ENCODE measurements at regions not wholly inside any gene's neighbourhood (a gene's known extent, or its start where the extent isn't known, plus 50 kb on each side); places are given as distances from the start of the nearest gene placed in this dataset.

DNA sequence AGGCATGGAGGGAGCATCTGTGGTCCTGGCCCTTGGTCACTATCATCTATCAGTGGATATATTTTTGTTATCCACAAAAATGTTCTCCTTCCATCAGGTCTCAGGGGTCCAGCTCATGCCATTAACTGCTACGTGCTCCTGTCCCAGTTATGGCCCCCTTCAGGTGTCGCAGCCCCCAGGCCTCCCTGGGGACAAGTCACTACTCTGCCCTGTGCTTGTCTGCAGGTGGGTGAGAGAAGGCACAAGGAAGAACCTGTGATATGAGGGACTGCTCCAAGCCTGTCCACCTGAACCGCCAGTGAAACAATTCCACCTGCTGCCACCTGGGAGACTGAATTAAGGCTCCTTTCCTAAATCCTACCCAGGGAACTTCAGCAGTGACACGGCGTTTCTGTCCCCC, 229.6 kb upstream of the ID2 start:
- ChIA-PET POLR2A (no interaction called here), CTCF (no interaction called here)
- peak in 1 of 2 experiments; percentile 10 for DNase-seq
- no peak for TF ChIP-seq CTCF (IDR thresholded peaks at IDR 0.05; ENCODE audit: insufficient read depth in 1 of 2, low read depth in 1 of 2, low read length in 1 of 2, severe bottlenecking in 1 of 2, unreplicated experiment in 1 of 2)
- Mint-ChIP-seq H3K9me3 (ENCODE audit: unreplicated experiment) (no peaks in the 10 kb centered on the region), H3K4me1 (ENCODE audit: low read depth, unreplicated experiment) (peaks cover 14% of the 10 kb centered on the region), H3K27me3 (ENCODE audit: insufficient read depth, unreplicated experiment) (no peaks in the 10 kb centered on the region), H3K36me3 (ENCODE audit: insufficient read depth, unreplicated experiment) (no peaks in the 10 kb centered on the region), H3K27ac (ENCODE audit: unreplicated experiment) (no peak overlapping the region), H3K4me3 (ENCODE audit: unreplicated experiment) (no peak overlapping the region)
- Histone ChIP-seq H3K9me3 (no peaks in the 10 kb centered on the region), H3K36me3 (ENCODE audit: control insufficient read depth, insufficient read depth, low read length) (no peaks in the 10 kb centered on the region), H3K27me3 (replicated peaks; ENCODE audit: control insufficient read depth, insufficient read depth, low read length) (no peaks in the 10 kb centered on the region), H3K4me1 (peaks cover 8% of the 10 kb centered on the region), H3K4me3 (ENCODE audit: low read depth, low read length) (no peak overlapping the region)
- BruUV-seq (replicated peaks), result no TSS peak
- intact Hi-C loops (cut with micrococcal nuclease; ENCODE audit: unreplicated experiment), result no loop called here

DNA sequence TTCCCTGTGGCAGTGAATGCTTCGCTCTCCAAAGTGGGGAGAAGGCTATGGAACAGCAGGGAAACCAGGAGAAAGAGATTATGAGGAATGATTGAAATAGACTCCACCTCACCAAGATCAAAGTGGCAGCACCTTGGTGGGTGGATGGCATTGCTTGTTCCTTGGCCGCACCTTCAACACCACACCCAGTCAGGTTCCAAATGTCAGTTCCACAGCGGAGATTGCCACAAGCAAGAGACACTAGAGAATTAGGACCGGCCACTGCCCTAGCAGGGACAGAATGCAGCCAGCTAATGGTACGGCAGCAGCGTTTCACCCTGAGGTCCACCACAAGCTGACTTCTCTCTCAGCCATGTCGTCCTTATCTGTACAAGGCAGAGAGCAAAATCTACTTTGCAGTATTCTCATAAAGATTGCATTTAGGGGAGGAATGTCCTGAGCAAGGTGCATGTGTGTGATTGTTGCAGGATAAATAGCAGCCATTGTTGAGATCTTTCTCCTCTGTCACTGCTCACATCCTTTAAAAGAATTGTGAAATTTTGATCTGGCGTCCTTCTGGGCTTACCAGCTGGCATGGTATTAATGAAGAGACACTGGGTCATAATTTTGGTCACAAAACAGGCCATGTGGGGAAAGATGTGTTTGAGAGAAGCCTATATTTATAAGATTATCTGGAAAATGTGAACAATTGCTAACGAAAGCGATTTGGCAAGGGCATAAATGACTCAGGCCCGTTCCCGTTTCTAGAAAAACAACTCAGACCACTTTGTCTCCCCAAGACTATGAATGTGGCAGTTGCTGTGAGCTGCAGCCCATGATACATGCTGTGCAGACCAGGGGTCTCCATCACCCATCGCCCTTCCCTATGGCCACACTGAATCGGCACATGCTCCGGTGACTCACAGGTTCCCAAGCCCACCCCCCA, 228.6 kb upstream of the ID2 start:
- DNase-seq, result peak in 1 of 2 experiments; percentile 20
- no peak overlapping the region for H3K4me3 Mint-ChIP-seq (ENCODE audit: unreplicated experiment)
- ChIA-PET CTCF (no interaction called here), POLR2A (no interaction called here)
- H3K9me3 Mint-ChIP-seq (ENCODE audit: unreplicated experiment), result no peaks in the 10 kb centered on the region
- H3K4me3 ChIP-seq (ENCODE audit: low read depth, low read length), result no peak overlapping the region
- H3K4me1 ChIP-seq, result peaks cover 13% of the 10 kb centered on the region
- intact Hi-C loops (cut with micrococcal nuclease; ENCODE audit: unreplicated experiment), result no loop called here
- BruUV-seq (replicated peaks), result no TSS peak
- no peaks in the 10 kb centered on the region for H3K27me3 ChIP-seq (replicated peaks; ENCODE audit: control insufficient read depth, insufficient read depth, low read length)
- H3K36me3 ChIP-seq (ENCODE audit: control insufficient read depth, insufficient read depth, low read length), result no peaks in the 10 kb centered on the region
- H3K27ac Mint-ChIP-seq (ENCODE audit: unreplicated experiment), result no peak overlapping the region
- TF ChIP-seq CTCF (IDR thresholded peaks at IDR 0.05; ENCODE audit: insufficient read depth in 1 of 2, low read depth in 1 of 2, low read length in 1 of 2, severe bottlenecking in 1 of 2, unreplicated experiment in 1 of 2), result no peak
- no peaks in the 10 kb centered on the region for H3K27me3 Mint-ChIP-seq (ENCODE audit: insufficient read depth, unreplicated experiment)
- peaks cover 14% of the 10 kb centered on the region for H3K4me1 Mint-ChIP-seq (ENCODE audit: low read depth, unreplicated experiment)
- no peaks in the 10 kb centered on the region for H3K9me3 ChIP-seq
- H3K36me3 Mint-ChIP-seq (ENCODE audit: insufficient read depth, unreplicated experiment), result no peaks in the 10 kb centered on the region

DNA sequence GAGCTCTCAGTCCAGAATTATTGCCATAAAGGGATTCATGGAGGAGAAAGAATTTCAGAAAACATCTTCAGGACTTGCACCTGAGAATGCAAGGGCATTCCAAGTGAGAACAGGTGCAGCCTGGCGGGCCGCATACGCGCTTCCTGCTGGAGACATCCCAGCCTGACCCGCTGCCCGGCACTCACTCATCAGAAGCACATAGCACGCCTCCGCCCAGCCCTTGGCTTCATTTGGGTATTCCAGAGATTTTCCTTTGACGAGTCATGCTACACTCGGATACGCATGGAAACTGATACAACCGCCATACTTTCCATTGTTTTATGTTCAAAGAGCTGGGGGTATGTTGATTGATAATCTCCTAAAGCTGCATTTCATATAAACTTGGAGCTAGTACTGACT, 228.0 kb upstream of the ID2 start:
- intact Hi-C loops (cut with micrococcal nuclease; ENCODE audit: unreplicated experiment), result no loop called here
- Histone ChIP-seq H3K27me3 (replicated peaks; ENCODE audit: control insufficient read depth, insufficient read depth, low read length) (no peaks in the 10 kb centered on the region), H3K4me3 (ENCODE audit: low read depth, low read length) (no peak overlapping the region), H3K36me3 (ENCODE audit: control insufficient read depth, insufficient read depth, low read length) (no peaks in the 10 kb centered on the region), H3K4me1 (peaks cover 19% of the 10 kb centered on the region), H3K9me3 (no peaks in the 10 kb centered on the region)
- Mint-ChIP-seq H3K27me3 (ENCODE audit: insufficient read depth, unreplicated experiment) (no peaks in the 10 kb centered on the region), H3K4me1 (ENCODE audit: low read depth, unreplicated experiment) (peaks cover 14% of the 10 kb centered on the region), H3K27ac (ENCODE audit: unreplicated experiment) (no peak overlapping the region), H3K9me3 (ENCODE audit: unreplicated experiment) (no peaks in the 10 kb centered on the region), H3K36me3 (ENCODE audit: insufficient read depth, unreplicated experiment) (no peaks in the 10 kb centered on the region), H3K4me3 (ENCODE audit: unreplicated experiment) (no peak overlapping the region)
- no TSS peak for BruUV-seq (replicated peaks)
- no peak for DNase-seq
- POLR2A ChIA-PET, result no interaction called here
- CTCF ChIA-PET, result no interaction called here
- no peak for TF ChIP-seq CTCF (IDR thresholded peaks at IDR 0.05; ENCODE audit: insufficient read depth in 1 of 2, low read depth in 1 of 2, low read length in 1 of 2, severe bottlenecking in 1 of 2, unreplicated experiment in 1 of 2)

Measured in Caco-2 (cell line).